ENCODE measurements at regions not wholly inside any gene's neighbourhood (a gene's known extent, or its start where the extent isn't known, plus 50 kb on each side); places are given as distances from the start of the nearest gene placed in this dataset.

DNA sequence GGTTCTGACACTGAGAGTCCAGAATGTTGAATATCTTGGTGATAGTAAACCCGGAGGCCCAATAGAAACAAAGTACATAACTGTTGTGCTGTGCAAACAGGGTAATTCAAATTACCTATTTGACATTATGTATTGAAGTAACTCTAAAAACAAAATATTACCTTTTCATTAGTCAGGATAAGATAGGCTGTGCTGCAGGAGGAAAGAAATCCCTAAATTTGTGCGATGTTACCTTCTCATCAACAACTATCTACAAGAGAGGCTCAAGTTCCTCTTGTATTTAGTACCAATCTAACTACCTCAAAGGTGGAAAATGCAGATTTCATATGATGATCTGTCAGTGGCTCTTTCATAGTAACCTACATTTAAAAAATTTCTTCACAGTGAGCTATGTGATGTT is 367.2 kb downstream of the ZFHX3 start:
- DNase-seq (ENCODE audit: low read depth): no peak
- TF ChIP-seq MAX (IDR thresholded peaks at IDR 0.05; ENCODE audit: low read depth, low read length) (no peak), POLR2A (IDR thresholded peaks at IDR 0.05; ENCODE audit: extremely low read depth, insufficient read length) (no peak), MYC (IDR thresholded peaks at IDR 0.05; ENCODE audit: low read depth, low read length) (no peak)
- TF ChIP-seq, protein P1, sequence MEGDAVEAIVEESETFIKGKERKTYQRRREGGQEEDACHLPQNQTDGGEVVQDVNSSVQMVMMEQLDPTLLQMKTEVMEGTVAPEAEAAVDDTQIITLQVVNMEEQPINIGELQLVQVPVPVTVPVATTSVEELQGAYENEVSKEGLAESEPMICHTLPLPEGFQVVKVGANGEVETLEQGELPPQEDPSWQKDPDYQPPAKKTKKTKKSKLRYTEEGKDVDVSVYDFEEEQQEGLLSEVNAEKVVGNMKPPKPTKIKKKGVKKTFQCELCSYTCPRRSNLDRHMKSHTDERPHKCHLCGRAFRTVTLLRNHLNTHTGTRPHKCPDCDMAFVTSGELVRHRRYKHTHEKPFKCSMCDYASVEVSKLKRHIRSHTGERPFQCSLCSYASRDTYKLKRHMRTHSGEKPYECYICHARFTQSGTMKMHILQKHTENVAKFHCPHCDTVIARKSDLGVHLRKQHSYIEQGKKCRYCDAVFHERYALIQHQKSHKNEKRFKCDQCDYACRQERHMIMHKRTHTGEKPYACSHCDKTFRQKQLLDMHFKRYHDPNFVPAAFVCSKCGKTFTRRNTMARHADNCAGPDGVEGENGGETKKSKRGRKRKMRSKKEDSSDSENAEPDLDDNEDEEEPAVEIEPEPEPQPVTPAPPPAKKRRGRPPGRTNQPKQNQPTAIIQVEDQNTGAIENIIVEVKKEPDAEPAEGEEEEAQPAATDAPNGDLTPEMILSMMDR (IDR thresholded peaks at IDR 0.05; ENCODE audit: low read depth, low read length): no peak

DNA sequence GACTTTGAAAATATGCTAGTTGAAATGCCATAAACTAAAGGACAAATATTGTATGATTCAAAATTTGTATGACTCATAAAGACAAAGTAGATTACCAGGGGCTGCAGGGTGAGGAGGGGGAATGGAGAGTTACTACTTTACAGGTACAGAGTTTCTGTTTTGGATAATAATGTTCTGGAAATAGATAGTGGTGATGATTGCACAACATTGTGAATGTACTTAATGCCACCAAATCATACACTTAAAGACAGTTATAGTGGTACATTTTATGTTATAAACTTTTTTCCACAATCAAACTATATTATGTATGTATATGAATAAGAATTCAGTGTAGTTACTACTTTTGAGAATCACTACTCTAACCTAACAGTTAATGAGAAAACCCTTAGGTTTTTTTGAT is 368.1 kb downstream of the ZFHX3 start:
- TF ChIP-seq POLR2A (IDR thresholded peaks at IDR 0.05; ENCODE audit: extremely low read depth, insufficient read length): no peak
- TF ChIP-seq MYC (IDR thresholded peaks at IDR 0.05; ENCODE audit: low read depth, low read length): no peak
- TF ChIP-seq MAX (IDR thresholded peaks at IDR 0.05; ENCODE audit: low read depth, low read length): no peak
- TF ChIP-seq, protein P1 (IDR thresholded peaks at IDR 0.05; ENCODE audit: low read depth, low read length): no peak
- no peak for DNase-seq (ENCODE audit: low read depth)
- no peak overlapping the region for H3K4me3 ChIP-seq (ENCODE audit: low read depth, low read length)

More for the DNA sequence above, 367.2 kb downstream of the ZFHX3 start:
- no peak overlapping the region for H3K4me3 ChIP-seq (ENCODE audit: low read depth, low read length)

DNA sequence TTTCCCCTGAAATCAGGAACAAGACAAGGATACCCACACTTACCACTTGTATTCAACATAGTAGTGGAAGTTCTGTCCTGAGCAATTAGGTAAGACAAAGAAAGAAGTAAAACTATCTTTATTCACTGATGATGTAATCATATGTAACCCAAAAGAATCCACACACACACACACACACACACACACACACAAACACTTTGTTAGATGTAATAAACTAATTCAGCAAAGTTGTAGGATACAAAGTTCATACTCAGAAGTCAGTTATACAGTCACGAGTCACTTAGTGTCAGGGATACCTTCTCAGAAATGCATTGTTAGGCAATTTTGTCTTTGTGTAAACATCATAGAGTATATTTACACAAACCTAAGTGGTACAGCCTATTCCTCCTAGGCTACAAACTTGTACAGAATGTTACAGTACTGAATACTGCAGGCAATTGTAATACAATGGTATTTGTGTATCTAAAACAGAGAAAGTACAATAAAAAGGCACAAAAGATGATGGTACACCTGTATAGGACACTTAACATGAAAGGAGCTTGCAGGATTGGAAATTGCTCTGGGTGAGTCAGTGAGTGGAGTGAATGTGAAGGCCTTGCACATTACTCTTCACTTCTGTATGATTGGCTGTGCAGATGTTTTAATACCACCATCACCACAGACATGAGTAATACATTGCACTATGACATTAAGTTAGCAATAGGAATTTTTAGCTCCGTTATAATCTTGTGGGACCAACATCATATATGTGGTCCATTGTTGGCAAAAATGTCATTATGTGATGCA is 370.1 kb downstream of the ZFHX3 start:
- DNase-seq (ENCODE audit: low read depth): no peak
- no peak overlapping the region for H3K4me3 ChIP-seq (ENCODE audit: low read depth, low read length)
- TF ChIP-seq MAX (IDR thresholded peaks at IDR 0.05; ENCODE audit: low read depth, low read length) (no peak), MYC (IDR thresholded peaks at IDR 0.05; ENCODE audit: low read depth, low read length) (no peak), POLR2A (IDR thresholded peaks at IDR 0.05; ENCODE audit: extremely low read depth, insufficient read length) (no peak)
- TF ChIP-seq, protein P1 (IDR thresholded peaks at IDR 0.05; ENCODE audit: low read depth, low read length): no peak

DNA sequence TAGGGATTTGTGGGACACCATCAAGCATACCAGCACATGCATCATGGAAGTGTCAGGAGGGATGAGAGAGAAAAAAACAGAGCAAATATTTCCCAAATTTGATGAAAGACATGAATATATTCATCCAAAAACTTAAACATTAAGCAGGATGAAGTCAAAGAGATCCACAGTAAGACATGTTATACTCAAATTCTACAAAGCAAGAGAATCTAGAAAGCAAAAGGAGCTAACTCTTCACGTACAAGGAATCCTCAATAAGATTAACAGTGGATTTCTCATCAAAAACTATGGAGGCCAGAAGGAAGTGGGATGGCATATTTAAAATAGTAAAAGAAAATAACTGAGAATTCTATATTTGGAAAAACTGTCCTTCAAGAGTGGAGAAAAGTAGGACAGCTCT is 374.8 kb downstream of the ZFHX3 start:
- peak; percentile 27 for DNase-seq (ENCODE audit: low read depth)
- TF ChIP-seq, protein P1 (IDR thresholded peaks at IDR 0.05; ENCODE audit: low read depth, low read length): no peak
- TF ChIP-seq MAX (IDR thresholded peaks at IDR 0.05; ENCODE audit: low read depth, low read length) (no peak), MYC (IDR thresholded peaks at IDR 0.05; ENCODE audit: low read depth, low read length) (no peak), POLR2A (IDR thresholded peaks at IDR 0.05; ENCODE audit: extremely low read depth, insufficient read length) (no peak)
- H3K4me3 ChIP-seq (ENCODE audit: low read depth, low read length): no peak overlapping the region

DNA sequence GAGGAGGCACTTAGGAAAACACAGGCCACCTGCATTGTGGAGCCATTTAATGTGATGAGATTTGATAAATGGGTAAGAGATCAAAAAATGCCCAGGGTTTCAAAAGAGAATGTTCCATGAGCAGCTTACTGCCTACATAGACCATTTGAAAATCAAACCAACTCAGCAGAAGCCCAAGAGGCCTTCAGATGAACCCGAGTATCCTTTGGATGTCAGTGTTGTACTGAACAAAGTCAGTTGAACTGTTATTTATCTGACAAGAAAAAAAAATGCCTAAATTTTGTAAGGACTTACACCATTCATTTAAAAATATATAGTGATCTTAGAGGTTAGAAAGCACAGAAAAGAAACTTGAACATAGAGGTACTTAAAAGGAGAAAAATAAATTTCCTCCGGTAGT is 381.7 kb downstream of the ZFHX3 start:
- TF ChIP-seq, protein P1 (IDR thresholded peaks at IDR 0.05; ENCODE audit: low read depth, low read length): no peak
- TF ChIP-seq MYC (IDR thresholded peaks at IDR 0.05; ENCODE audit: low read depth, low read length): no peak
- no peak for TF ChIP-seq MAX (IDR thresholded peaks at IDR 0.05; ENCODE audit: low read depth, low read length)
- TF ChIP-seq POLR2A (IDR thresholded peaks at IDR 0.05; ENCODE audit: extremely low read depth, insufficient read length): no peak

More for the DNA sequence above, 381.7 kb downstream of the ZFHX3 start:
- peak overlapping the region; percentile 85 for H3K4me3 ChIP-seq (ENCODE audit: low read depth, low read length)
- peak; percentile 55 for DNase-seq (ENCODE audit: low read depth)
